ENCODE measurements at regions not wholly inside any gene's neighbourhood (a gene's known extent, or its start where the extent isn't known, plus 50 kb on each side); places are given as distances from the start of the nearest gene placed in this dataset.
"Not testable (repeated sequence)": the region's sequence is repeated elsewhere in the genome, so short reads cannot be mapped to it uniquely, and the experiment has no call there.

DNA sequence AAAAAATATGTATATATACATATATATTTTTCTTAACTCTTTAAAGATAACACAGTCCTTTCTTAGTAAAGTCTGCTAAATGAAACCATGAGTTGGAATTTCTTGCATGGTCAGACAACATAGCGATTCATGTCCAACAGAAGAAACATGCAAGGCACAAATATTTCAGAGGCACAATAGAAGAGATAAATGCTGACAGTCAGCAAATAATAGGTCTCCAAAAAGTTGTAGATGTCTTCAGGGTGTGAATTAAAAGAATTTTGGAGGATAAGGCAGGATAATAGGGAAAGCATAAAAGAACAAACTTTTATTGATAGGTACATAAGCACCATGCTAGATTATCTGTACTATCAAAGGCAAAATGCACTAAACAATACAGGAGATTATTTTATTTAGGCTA, 800.2 kb downstream of the PLCL1 start:
- DNase-seq, result no peak

DNA sequence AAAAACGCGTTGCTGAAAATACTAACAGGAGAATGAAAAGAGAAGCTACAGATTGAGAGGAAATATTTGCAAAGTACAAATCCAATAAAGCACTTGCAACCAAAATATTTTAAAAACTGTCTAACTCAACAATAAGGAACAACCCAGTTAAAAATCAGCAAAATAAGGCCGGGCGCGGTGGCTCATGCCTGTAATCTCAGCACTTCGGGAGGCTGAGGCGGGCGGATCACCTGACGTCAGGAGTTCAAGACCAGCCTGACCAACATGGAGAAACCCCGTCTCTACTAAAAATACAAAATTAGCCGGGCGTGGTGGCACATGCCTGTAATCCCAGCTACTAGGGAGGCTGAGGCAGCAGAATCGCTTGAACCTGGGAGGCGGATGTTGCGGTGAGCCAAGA, 798.6 kb downstream of the PLCL1 start:
- not testable (repeated sequence) for DNase-seq

DNA sequence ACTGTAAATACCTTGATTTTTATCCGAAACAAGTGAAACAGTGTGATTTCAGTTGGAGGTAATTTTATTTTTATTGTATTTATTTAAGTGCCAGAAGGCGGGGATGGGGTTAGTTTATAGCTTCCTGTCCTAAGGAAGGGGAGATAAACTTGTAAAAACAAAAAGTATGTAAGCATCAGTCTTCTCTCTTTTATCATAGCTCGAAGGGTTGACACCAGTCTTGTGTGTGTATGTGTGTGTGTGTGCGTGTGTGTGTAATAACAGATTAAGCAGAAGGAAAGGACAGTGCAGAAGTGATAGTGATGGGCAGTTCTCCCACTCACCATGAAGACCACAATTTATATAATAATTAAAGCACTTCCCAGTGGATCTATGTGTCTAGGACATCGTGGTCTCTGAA, 793.3 kb downstream of the PLCL1 start:
- no peak for DNase-seq

DNA sequence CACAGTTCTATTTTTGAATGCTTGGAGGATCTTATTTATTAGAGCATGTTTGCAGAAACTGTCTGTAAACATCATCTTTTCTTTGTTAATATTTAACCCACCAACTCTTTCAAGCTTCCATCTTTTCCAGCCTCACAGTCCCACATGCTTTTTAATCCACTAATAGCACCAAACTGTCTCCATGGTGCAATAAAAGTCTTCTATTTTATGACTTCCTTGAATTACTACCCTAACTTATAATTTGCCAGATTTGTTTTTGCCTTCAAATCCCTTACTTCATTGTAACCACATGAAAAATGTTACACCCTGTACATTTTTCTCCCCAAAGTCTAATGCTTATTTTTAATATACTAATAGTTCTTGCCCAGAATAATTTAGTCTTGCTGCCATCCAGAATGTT, 792.6 kb downstream of the PLCL1 start:
- no peak for DNase-seq

DNA sequence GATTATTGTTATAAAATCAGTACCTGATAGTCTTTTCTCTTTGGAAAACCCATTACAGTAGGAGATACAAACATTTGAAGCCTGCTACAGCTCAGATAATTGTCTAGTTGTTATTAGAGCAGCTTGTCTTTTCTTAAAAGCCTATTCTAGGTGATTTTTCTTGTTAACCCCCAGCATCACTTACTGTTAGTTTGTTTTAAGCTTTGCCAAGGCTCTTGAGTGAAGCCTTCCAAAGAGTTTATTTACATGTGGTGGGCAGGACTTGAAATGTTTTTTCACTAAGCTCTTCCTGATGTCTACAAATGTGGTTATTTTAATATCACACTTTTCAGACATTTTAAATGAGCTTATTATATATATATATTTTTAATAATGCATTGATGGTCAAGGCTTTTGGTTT, 791.3 kb downstream of the PLCL1 start:
- no peak for DNase-seq

DNA sequence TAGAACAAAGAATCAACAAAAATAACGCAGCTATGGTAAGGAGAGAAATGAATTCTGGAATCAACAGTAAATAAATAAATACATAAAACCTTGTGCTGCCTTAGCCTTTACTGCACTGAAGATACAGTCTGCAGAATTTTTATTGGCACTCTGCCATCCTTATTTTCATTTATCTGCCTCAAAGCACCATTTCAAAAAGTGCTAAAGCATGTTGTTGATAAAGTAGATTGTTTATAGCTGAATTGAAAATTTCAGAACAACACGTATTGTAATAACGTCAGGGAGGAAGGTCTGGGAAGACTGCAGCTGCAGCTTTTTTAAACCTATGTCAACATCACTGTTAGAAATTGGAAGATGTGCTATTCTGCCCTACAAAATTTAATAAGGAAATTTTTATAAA, 787.2 kb downstream of the PLCL1 start:
- DNase-seq, result no peak

DNA sequence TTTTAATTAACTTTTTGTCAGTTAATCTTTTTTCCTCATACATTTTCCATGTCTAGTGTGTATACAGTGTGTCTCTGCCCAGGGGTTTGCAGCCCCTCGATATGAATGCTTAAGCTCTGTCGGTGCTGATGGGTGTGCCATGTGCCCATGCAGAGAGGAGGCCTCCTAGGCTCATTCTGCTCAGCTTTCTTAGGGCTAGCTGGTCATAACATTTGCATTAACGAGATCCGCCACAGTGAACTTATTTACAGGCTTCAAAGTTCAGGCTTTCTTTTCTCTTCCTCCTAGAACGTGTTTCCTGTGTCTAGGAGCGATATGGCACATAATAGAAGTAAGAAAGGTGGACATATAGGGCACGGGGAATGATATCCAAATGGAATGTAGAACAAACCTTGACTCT, 783.3 kb downstream of the PLCL1 start:
- DNase-seq, result no peak

DNA sequence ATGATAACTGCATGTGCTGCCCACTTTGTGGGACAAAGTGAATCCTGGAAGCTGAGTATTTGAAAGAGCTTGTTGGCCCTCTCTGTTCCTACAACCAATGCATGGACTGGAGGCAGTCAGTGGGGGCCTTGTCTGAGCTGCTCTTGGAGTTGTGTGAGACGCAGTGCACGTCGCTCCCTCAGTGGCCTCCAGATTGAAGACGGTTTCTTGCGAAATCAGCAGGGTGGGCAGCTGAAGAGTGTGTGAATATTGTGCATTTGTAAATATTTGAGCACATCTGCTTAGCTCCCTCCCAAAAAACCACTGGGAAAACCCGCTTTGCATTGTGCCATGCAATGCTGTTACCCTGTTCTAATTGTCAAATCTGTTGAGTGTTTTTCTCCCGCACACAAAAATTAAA, 782.8 kb downstream of the PLCL1 start:
- DNase-seq, result no peak

DNA sequence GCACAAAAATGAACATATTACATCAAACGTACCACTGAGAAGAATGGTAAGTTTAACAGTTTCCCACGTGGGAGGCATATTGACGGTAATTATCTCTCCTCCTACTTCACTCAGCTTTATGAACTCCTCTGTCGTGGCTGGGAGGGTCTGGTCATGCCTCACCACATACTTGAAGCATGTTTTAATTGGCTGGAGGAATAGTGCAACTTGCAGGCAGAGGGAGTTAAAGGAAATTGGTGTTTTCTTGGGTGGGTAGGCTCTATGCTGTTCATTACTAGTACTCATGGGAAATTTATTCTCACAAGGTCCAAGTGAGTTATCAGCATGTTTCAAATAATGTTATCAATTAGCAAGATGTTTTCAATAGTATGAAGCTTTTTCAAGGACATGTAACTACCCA, 767.0 kb downstream of the PLCL1 start:
- DNase-seq, result no peak

DNA sequence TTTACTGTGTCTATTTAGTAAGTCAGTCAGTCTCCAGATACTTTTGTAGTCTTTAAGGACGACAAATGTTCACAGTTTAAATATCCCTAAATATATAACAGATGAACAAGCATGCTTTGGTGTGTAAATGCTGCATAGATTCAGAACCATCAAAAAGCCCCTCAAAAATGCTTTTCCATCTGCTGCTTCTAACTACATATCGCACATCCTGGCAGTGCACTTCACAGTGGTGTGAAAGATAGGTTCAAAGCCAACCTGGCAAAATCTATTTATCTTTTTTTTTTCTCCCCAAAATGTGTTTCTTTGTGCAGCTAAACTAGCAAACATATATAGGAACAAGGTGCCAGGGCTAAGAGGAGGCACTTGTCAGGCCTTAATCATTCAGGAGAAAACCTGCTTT, 753.8 kb downstream of the PLCL1 start:
- no peak for DNase-seq

DNA sequence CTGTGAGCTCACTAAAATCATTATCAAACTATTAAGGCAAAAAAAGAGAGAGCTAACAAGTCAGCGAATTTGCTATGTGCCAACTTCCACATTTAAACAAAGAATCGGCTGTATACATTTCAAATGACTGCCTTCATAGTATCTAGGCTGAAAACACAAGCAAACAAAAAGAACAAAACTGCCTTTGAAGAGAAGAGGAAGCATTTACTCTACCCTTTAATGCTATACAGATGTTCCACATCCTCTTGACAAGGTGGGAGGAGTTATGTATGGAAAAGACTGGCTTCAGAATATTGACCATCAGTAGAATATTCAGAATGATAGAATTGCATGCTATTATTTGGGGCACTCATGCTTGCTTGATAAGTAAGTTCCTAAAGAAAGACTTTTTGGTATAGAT, 741.7 kb downstream of the PLCL1 start:
- DNase-seq, result no peak

DNA sequence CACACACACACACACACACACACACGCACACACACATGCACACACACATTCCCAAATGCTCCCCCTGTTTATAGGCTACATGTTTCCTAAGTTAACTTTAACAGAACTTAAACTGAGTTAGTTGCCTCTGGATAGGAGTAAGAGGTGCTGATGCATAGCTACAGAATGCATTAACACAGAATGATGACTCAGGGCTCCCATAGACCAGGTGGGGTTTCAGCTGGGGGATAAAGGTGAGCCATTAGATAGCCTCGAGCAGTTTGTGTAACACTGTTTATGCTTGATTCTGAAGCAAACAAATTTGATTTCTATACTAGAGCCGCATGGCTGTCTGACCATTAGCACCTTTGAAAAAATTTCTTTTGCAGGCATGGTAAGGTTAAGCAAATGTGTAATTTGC, 741.0 kb downstream of the PLCL1 start:
- no peak for DNase-seq

DNA sequence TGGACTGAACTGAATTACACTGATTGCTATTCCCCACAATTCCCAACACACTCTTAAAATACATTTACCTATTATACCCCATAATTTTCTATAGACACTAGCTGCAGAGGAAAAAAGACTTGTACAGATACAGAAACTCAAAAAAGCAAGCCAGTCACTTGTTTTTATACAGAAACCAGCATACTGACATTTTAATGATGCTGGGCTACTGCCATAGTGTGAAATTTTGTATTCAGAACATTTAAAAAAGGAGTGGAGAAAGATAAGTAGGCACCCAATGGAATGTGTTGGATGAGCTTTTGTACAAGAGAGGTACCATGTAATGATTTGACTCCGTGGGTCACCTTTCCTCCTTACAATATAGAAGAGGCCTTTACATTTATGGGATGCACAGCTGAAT, 740.1 kb downstream of the PLCL1 start:
- DNase-seq, result no peak

DNA sequence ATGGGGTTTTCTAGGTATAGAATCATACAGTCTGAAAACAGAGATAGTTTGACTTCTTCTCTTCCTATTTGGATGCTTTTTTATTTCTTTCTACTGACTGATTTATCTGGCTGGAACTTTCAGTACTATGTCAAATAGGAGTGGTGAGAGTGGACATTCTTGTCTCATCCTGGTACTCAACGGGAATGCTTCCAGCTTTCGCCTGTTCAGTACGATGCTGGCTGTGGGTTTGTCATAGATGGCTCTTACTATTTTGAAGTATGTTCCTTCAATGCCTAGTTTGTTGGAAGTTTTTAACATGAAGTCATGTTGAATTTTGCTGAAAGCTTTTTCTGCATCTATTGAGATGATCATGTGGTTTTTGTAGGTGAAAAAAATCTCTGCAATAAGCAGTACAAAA, 730.4 kb downstream of the PLCL1 start:
- DNase-seq, result no peak

DNA sequence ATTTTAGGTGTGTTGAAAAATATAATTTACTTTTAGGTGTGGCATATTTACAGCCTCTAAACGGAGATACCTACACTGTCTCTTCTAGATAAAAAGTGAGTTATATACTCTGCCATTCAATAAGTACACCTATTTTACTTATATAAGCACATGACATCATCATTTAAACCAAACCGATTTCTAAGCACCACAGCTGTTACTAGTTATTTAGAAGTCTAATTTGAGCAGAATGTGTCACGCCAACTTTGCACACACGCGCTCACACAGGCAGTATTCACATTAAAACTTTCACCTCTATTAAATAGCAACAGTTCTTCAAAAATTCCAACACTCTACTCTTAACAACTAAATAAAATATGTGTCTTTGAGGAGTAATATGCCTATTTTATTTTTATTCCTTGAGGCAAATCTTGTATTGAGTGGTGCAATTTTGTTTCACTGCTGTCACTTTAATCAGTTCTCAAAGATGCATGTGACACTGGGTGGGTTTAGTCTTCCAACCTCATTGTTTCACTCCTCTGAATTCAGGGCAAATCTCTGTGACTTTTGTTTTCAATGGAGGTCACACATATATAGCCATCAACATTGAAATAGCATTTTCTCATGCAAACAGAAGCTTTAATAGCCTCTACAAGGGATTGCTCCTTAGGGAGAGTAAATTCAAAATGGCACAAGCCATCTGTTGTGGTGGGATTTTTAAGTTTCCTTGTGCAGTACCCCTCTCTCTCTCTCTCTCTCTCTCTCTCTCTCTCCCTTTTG, 721.0 kb downstream of the PLCL1 start:
- DNase-seq, result no peak

DNA sequence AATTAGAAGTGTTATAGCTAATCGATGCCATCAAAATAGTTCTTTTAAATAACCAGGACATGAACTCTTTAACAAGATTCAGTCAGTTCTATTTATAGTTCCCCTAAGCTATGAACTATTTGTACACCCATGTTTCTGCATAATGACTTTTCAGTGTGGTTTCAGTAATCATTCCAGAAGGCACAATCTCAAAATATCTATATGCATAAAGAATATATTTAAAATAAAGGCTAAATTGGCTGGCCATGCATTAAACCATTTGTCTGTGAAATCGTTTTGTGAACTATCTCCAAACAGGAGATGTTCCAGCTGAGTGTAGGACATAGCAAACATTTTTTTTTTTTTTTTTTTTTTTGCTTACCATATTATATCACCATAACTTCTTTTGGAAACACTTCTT, 719.3 kb downstream of the PLCL1 start:
- no peak for DNase-seq

DNA sequence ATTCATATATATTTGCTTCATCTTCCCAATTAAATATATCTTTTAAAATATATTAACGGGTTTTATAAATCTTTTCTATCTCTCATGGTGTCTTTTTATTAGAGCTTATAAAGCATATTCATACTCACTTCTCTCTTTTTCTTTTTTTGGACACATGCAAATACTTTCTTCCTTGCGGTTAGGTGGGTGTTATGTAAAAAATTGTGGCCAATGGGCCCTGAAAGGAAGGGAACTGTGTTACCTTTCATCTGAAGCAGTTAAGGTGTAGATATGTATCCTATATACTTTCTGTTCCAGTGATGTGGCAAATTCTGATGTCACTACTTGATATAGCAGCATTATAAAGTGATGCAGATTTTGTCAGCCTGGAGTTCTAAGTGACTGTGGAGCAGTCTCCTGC, 714.5 kb downstream of the PLCL1 start:
- DNase-seq, result no peak

DNA sequence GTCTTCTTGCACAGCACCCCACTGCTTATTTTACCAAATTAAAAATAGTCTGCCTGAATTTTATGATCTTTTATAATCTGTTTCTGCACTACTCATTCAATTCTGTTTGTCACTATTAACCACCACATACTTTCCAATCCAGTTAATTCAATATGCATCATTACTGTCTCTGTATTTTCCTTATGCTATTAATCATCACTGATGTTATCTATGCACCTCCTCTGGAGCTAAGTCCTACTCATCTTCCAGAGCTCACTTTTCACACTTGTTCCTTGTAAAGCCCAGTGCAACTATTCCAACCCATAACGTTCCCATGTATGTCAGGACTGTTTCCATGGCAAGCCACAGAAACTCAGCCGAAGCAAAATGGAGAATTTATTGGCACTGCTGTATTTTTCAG, 713.6 kb downstream of the PLCL1 start:
- DNase-seq, result no peak

DNA sequence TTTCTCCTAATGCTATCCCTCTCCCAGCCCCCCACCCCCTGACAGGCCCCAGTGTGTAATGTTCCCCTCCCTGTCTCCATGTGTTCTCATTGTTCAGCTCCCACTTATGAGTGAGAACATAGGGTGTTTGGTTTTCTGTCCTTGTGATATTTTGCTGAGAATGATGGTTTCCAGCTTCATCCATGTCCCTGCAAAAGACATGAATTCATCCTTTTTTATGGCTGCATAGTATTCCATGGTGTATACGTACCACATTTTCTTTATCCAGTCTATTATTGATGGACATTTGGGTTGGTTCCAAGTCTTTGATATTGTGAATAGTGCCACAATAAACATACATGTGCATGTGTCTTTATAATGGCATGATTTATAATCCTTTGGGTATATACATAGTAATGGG, 704.2 kb downstream of the PLCL1 start:
- not testable (repeated sequence) for DNase-seq

DNA sequence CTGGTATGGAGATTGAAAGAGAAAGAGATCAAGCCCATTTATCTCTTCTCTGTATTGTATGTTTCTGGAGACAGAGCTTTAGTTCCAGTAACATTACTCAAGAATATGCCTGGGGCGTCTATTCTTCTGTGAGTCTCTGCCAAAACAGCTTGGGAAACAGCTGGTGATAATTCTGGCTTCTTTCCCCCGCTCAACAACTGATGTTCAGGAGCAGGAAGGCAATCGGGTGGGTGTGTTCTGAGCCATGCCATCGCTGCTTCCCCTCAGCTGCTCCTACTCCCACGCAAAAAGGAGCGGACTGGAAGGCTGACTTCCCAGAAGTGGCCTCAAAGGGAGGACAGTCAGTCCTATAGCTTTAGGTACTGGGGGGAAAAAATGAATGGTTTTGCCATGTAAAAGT, 695.1 kb downstream of the PLCL1 start:
- no peak for DNase-seq

DNA sequence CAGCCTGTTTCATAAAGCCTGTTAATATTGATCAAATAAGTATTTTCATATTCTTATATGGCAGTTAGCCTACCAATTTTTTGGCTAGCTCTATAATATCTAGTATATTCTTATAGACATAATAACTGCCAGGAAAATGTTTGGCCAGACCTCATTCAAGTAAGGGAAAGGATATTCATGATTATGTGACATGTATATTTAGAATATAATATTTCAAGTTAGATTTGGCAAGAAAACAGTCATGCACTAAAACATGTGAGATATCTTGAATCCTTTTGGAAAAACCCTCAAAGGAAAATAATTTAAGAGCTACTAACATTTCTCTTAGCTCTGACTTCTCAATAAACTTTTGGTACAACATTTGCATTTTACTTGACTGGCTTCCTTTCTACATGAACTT, 694.1 kb downstream of the PLCL1 start:
- DNase-seq, result no peak

DNA sequence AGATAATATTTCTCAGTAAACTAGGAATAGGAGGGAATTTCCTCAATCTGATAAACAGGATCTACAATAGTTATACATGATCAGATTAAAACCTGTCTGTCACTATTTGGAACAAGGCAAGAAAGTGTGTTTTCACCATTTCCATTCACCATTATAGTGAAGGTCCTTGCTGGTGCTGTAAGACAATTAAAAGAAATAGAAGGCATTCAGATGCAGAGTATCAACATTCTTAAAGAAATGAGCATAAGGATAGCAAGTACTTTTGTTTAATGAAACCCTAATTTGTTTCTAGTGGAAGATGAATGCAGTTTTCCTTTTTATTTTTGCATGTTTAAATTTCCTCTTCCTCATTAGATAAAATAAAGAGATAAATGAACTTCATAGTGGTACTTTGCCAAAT, 693.7 kb downstream of the PLCL1 start:
- no peak for DNase-seq

DNA sequence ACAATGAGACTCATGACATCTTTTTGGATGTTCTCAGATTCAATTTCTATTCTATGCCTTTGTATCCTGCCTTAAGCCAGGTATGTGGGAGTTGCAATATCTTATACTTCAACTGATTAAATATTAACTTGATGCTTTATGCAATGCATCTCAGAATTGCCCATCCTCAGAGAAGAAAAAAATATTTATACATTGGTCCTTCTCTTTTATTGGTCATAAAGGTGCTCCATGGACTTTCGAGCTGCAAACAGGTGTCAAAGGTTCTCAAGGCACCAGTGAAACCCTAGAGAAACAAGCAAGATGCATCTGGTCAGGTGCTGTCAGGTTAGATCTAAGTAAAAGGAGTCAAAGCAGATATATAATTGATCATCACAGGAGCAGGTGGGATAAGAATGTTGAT, 690.5 kb downstream of the PLCL1 start:
- DNase-seq, result no peak

DNA sequence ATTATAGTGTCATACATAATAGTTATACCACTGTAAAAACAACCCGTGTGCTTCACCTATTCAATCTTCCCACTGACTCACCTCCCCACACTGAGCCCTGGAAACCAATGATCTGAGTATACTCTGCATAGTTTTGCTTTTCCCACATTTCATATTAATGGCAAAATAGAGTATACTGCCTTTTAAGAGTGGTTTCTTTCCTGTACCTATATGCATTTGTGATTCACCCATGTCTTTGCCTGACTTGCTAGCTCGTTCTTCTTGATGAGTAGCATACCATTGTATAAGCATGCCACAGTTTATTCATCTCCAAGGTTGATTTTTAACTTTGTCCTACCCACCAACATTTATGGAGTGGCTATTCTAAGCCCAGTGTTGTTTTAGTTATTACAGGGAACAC, 686.4 kb downstream of the PLCL1 start:
- DNase-seq, result no peak

DNA sequence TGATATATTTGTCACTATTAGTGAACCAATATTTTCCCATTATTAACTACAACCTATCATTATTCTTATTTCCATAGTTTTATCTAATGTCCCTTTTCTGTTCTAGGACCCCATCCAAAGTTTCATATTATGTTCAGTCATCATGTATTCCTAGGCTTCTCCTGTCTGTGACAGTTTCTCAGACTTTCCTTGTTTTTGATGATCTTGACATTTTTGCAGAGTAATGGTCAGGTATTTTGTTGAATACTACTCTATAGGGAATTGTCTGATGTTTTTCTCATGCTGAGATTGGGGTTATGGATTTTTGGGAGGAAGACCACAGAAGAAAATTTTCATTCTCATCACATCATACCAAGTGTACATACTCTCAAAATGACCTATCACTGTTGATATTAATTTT, 684.6 kb downstream of the PLCL1 start:
- DNase-seq, result no peak

DNA sequence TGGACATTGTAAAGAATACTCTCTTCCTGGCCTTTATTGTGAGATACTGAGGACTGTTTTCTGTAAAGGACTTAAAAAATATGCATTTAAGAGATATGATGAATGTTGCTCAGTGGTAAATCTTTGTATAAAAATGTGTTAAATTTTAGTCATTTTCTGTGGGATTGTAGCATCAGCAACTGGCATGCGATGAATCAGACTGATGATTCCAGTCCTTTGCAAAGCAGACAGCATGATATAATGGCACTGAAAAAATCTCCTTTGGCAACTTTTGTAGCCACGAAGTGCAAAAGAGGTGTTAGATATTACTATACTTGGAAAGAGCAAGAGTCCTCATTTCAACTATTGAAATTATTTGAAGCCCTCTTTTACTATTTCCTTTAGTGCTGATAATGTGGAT, 678.7 kb downstream of the PLCL1 start:
- no peak for DNase-seq

All from activated CD4-positive, alpha-beta T cell treated with anti-CD3 and anti-CD28 coated beads for 1 hour (primary cell).